ENCODE measurements at regions not wholly inside any gene's neighbourhood (a gene's known extent, or its start where the extent isn't known, plus 50 kb on each side); places are given as distances from the start of the nearest gene placed in this dataset.

DNA sequence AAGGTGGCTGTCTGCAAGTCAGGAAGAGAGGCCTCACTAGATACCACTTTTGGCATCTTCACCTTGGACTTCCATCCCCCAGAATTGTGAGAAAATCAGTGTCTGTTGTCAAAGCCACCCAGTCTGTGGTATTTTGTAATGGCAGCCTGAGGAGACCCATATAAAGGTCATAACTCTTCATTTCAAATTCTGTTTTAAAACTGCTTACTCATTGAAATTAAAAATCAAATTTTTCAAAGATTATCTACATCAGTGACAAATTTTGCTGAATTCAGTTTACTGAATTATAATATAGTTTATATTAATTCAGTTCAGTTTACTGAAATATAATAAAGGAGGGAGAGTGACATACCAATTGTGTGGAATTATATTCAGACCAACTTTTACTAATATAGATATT is 133.1 kb upstream of the IL15 start:
- TF ChIP-seq CTCF (IDR thresholded peaks at IDR 0.05) (no peak), POLR2A (IDR thresholded peaks at IDR 0.05) (no peak), POLR2AphosphoS5 (IDR thresholded peaks at IDR 0.05) (no peak)
